Fibroblast of skin of right quadriceps (primary cell): ENCODE measurements at regions not wholly inside any gene's neighbourhood (a gene's known extent, or its start where the extent isn't known, plus 50 kb on each side); places are given as distances from the start of the nearest gene placed in this dataset.

Experiments
- DNase-seq: peaks from one replicate; pipeline ENCODE4 v3.0.0-alpha.2; 2013

- no peak for DNase-seq
These were observed 465.0 kb upstream of the MAF start for GRCh38 chr16:80065541-80065940.

- DNase-seq = no peak
These were observed 463.2 kb upstream of the MAF start for GRCh38 chr16:80063713-80064069.

DNA sequence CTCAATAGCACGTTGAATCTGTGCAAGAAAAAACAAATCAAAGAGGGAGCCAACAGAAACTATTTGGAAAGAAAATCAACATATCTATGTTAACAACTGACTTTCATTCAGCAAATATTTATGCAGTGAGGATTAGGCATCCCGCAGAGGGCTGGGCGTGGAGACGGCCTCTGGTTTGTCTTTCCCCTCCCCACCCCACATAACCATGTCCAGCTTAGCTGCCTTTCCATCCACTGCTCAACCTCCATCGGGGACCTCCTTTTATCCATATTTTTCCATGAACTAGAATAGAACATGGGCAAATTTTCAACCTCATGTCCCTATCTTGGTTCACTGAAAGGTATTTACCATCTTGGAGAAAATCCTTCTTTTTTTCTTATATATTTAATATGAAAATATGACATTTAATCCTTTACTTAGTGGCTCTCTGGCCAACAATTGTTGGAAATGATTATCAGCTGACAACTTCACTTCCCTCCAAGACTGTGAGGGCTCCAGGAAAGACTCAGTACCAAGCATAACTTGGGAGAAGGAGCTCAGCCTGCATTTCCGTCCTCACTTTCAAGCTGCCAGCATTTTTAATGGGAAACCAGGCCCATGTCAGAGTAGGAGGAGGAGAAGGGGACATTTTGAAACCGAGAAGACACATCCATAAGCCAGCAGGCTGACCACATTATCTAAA is 462.6 kb upstream of the MAF start:
- DNase-seq = peak; percentile 21

DNA sequence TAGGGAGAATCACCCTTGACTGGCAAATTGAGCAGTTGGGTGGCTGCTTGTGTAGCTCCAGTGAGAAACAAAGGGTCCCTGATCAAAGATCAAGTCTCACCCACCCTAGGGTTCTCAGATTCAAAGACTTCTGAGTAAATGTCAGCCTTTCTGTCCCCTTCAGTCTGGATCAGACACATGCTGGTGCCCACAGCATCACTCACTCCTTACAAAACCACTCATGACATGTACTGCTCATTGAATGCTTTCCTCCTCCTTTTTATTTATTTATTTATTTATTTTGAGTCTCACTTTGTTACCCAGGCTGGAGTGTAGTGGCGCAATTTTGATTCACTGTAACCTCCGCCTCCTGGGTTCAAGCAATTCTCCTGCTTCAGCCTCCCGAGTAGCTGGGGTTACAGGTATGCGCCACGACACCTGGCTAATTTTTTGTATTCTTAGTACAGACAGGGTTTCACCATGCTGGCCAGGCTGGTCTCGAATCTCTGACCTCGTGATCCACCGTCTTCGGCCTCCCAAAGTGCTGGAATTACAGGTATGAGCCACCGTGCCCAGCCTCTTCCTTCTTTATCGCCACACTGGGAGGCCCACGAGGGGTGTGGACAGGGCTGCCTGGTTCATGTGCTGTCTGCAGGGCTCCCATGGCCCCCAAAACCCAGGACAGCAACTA is 462.0 kb upstream of the MAF start:
- no peak for DNase-seq

DNA sequence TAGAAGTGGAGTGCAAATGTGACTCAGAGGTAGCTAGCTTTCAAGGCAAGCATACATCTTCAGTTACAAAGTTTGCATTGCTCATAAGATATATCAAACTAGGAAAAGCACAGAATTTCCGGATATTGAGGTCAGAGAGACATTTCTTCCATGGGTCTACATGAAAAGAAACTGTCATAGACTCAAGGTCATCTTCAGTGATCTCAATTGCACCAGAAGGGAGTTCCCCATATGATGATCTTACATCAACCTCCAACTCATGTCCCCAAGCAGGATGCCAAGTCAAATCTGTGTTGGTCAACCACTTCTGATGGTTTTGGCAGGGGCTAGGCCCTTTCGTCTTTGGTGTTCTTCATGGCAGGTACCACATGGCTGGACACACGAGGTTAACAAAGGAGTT is 459.9 kb upstream of the MAF start:
- no peak for DNase-seq

- DNase-seq = no peak
These were observed 459.3 kb upstream of the MAF start for GRCh38 chr16:80059836-80060235.

- peak; percentile 53 for DNase-seq
These were observed 457.7 kb upstream of the MAF start for GRCh38 chr16:80058214-80058613.

DNA sequence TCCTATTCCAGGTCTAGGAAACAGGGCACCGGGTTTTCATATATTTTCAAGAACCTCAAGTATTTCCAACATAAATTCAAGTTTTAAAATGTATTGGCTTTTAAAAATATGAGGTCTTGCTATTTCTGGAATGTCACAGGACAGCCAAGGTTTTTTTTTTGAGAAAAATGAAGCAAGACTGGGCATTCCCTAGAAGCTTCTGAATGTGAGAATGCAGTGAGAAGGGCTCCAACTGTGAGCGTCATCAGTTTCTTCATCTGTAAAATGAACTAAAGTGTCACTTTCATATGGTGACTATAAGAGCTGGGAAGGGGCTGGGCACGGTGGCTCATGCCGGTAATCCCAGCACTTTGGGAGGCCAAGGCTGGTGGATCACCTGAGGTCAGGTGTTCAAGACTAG is 455.8 kb upstream of the MAF start:
- DNase-seq = peak; percentile 44

DNA sequence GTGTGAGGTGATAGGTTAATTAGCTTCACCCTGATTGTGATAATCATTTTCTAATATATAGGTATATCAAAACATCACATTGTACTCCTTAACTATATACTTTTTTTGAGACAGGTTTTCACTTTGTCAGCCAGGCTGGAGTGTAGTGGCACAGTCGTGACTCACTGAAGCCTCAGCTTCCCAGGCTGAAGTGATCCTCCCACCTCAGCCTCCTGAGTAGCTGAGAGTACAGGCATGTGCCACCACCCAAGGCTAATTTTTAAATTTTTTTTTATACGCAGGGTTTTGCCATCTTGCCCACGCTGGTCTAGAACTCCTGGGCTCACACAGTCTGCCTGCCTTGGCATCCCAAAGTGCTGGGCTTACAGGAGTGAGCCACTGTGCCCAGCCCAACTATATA is 455.3 kb upstream of the MAF start:
- no peak for DNase-seq

DNA sequence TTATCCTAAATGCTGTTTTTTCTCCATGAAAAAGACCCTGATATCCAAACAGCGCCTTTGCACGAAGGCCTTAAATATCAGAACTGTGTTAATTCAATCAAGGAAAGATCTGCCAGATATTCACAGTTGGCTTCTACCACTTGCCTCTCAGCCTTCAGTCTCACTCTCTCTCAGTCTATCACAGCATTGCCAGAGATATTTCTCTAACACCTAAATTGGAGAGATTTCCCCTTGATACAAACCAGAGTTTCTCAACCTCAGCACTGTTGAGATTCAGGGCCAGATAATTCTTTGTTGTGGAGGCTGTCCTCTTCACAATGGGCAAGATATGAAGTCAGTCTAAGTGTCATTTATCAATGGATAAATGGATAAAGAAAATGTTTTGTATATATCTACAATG is 454.1 kb upstream of the MAF start:
- DNase-seq = no peak

- DNase-seq = no peak
These were observed 450.5 kb upstream of the MAF start for GRCh38 chr16:80051040-80051439.

DNA sequence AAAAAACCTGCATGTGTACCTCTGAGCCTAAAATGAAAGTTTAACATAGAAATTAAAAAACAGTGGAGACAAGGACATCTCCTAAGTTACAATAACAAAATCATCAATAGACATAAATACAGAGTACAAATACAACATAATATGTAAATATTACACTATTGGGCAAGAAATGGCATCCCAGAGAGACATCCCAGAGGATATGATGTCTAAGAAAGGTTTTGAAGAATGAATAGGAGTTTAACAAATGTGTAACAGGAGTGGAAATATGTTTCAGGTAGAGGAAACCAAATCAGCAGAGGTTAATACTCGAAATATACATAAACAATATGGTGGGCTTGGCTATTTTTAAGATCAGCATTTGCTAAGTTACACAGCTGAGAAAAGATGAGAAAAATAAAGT is 447.7 kb upstream of the MAF start:
- no peak for DNase-seq

DNA sequence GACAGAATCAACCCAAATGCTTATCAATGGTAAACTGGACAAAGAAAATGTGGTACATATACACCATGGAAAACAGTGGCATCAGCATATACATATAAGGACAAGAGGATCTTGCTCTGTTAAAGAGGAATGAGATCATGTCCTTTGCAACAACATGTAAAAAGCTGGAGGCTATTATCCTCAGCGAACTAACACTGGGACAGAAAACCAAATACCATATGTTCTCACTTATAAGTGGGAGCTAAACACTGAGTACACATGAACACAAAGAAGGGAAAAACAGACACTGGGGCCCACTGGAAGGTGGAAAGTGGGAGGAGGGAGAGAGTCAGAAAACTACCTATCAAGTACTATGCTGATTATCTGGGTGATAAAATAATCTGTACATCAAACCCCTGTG is 447.3 kb upstream of the MAF start:
- peak; percentile 14 for DNase-seq

DNA sequence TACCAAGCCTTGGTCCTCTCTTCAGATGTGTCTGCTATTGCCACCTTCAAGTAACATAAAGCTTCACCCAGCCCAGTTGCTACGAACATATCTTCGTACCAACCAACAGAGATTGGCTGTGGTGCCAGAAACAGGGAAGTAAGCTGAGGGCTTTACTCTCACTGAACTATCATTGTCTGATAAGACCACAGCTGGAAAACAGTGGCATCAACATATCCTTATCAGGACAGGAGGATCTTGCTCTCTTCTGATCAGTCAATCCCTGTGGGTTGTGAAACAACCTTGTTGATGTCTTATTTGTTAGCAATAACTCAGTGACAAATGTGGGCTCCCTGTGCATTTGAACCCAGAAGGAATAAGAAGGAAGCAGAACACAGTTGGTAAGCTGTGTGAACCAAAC is 446.3 kb upstream of the MAF start:
- no peak for DNase-seq

GRCh38 chr16:80046261-80046660 is 445.7 kb upstream of the MAF start:
- no peak for DNase-seq

DNA sequence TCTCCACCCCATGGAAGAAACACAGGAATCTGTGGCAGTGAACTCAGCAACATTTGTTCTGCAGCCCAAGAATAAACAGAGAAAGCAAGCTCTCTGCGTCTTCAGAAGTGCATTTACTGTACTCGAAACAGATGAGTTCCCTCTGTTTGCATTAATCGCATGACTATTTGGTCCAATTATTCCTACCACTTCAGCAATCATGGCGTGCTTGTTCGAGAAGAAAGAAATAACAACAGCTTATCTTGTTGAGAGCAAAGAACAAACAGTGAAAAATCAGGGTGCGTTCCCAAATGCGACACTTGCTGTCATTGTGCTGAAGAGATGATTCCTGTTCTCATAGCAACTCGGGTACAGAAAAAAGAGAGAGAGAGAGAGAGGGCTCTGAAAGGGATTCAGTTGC is 445.3 kb upstream of the MAF start:
- DNase-seq = no peak

- no peak for DNase-seq
These were observed 440.9 kb upstream of the MAF start for GRCh38 chr16:80041410-80041809.

- no peak for DNase-seq
These were observed 440.3 kb upstream of the MAF start for GRCh38 chr16:80040814-80041213.

- no peak for DNase-seq
These were observed 439.9 kb upstream of the MAF start for GRCh38 chr16:80040413-80040812.

- DNase-seq = no peak
These were observed 439.2 kb upstream of the MAF start for GRCh38 chr16:80039777-80040176.

GRCh38 chr16:80038566-80038965 is 438.0 kb upstream of the MAF start:
- no peak for DNase-seq

DNA sequence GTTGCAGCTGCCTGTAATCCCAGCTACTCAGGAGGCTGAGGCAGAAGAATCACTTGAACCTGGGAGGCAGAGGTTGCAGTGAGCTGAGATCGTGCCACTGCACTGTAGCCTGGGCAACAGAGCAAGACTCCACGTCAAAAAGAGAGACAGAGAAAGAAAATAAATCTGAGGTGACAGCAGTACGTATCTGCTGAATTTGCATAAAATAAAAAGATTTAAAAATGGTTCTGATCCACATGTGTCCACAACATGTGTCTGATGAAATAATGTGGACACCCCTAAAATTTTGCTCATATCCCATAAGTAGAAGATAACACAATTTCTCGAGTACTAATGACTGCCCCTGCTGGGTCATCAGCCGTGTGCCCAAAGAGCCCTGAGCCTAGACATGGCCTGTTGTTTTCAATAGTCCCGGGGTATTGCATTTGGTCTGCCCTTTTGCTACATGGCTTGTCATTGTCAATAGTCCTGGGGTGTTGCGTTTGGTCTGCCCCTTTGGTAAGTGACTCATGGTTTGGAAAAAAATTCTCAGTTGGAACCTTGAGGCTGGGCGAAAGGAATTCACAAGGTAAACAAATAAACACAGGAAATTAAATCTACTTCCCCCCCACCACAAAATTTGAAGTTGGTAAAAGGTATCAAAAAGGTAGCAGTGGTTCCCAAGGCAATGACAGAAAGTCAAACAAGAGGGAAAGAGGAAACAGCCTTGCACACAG is 434.6 kb upstream of the MAF start:
- no peak for DNase-seq

- DNase-seq = no peak
These were observed 433.9 kb upstream of the MAF start for GRCh38 chr16:80034469-80034826.

DNA sequence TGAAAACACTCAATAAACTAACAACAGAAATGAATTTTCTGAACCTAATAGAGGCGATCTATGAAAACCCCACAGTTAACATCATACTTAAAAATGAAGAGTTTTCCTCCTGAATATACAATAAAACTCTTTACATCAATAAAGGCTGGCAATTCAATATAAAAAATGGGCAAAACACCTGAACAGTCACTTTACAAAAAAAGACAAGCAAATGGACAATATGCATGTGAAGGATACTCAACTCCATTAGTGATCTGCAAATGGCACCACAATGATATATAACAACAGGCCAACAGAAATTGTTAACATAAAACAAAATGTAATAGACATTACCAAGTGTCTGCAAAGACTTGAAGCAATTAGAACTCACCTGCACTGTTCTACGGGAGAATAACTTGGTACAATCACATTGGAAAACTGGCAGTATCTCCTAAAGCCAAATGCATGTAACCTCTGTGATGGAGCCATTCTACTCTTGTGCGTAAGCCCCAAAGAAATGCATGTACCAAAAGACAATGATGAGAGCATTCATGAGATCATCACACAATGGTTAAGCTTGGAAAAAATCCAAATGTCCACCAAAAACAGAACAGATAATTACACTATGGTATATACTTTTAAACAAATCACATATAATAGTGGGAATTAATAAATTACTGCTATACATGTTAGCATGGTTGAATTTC is 433.4 kb upstream of the MAF start:
- no peak for DNase-seq
